HCT116 (cell line): ENCODE measurements at regions not wholly inside any gene's neighbourhood (a gene's known extent, or its start where the extent isn't known, plus 50 kb on each side); places are given as distances from the start of the nearest gene placed in this dataset.

Source experiments
- ATAC-seq: fragments of 200-7000 bp; cut with Tn5 transposase; 2 replicates; pipeline ENCODE4 v1.9.1; 2020; ENCODE audit warnings: mild to moderate bottlenecking, moderate library complexity
- BruUV-seq: library from RNA; stranded (reverse); fragments of 400-500 nt; replicated peaks from 2 replicates; lab custom pipeline; 2021; lab: Mats Ljungman, UMichigan
- CTCF ChIA-PET: fragments of 300-600 bp; sonication (Branson Sonifier 250); formaldehyde crosslinking; loops from one replicate; lab custom pipeline; 2021; ENCODE audit warnings: antibody characterized with exemption; lab: Charles Lee
- POLR2A ChIA-PET: fragments of 300-600, 350-600 bp; sonication (Branson Sonifier 250); formaldehyde crosslinking; loops from one replicate; lab custom pipeline; 2021; ENCODE audit warnings: antibody characterized with exemption; lab: Charles Lee
- RAD21 ChIA-PET, 2 experiments: fragments of 300-600 bp; sonication (Branson Sonifier 250); formaldehyde crosslinking; loops; one replicate each; lab custom pipeline; 2023; ENCODE audit warnings: low total read pairs in 2 of 2; ENCODE audit not compliant: uncharacterized antibody in 2 of 2, unreplicated experiment in 2 of 2, low non-redundant PET in 1 of 2; lab: Charles Lee
- DNase-seq: peaks from one replicate; pipeline ENCODE4 v3.0.0-alpha.2; 2010; ENCODE audit warnings: low read depth, low spot score
- H2AFZ ChIP-seq: fragments of 200-600 bp; shearing (Covaris generic), sonication (generic); 2 replicates; pipeline ENCODE4 v1.6.1; 2017; ENCODE audit warnings: low read depth, mixed run types, mixed read lengths, antibody characterized with exemption, low read length; ENCODE audit not compliant: poor library complexity, severe bottlenecking
- H3K27ac ChIP-seq: 2 replicates; pipeline ENCODE4 v1.5.1; 2012; ENCODE audit warnings: low read depth, low read length
- H3K27me3 ChIP-seq: fragments of 200-600 bp; sonication (generic); 2 replicates; pipeline ENCODE4 v1.6.1; 2016; ENCODE audit warnings: mixed run types, low read length, mixed read lengths; ENCODE audit not compliant: insufficient read depth
- H3K36me3 ChIP-seq, 2 experiments: fragments of 200-500 bp in 1 of 2; fragments of 200-600 bp in 1 of 2; sonication (Bioruptor generic) in 1 of 2; sonication (generic) in 1 of 2; 2 replicates each; pipeline versions ENCODE4 v1.5.1 to v1.6.1; 2014 to 2016; ENCODE audit warnings: low read length in 2 of 2, inconsistent platforms in 1 of 2, mixed read lengths in 1 of 2, mixed run types in 1 of 2; ENCODE audit not compliant: insufficient read depth in 2 of 2, control insufficient read depth in 1 of 2
- H3K4me1 ChIP-seq, 2 experiments: fragments of 200-600 bp in 1 of 2; sonication (generic) in 1 of 2; 2 replicates each; pipeline versions ENCODE4 v1.5.1 to v1.6.1; 2012 to 2017; ENCODE audit warnings: low read length in 2 of 2, inconsistent platforms in 1 of 2, mild to moderate bottlenecking in 1 of 2, mixed read lengths in 1 of 2, mixed run types in 1 of 2, moderate library complexity in 1 of 2; ENCODE audit not compliant: insufficient read depth in 2 of 2, control insufficient read depth in 1 of 2
- H3K4me2 ChIP-seq: fragments of 200-600 bp; sonication (generic); 2 replicates; pipeline ENCODE4 v1.6.1; 2017; ENCODE audit warnings: mixed run types, low read length, mixed read lengths
- H3K4me3 ChIP-seq, 2 experiments: fragments of 200-600 bp in 1 of 2; sonication (generic) in 1 of 2; replicated peaks in 1 of 2; 2 replicates each; pipeline ENCODE4 v1.5.1; 2011 to 2016; ENCODE audit warnings: low read length in 2 of 2, control low read depth in 1 of 2, low read depth in 1 of 2, mild to moderate bottlenecking in 1 of 2, mixed read lengths in 1 of 2, mixed run types in 1 of 2
- H3K79me2 ChIP-seq: fragments of 200-600 bp; sonication (generic); 2 replicates; pipeline ENCODE4 v1.6.1; 2017; ENCODE audit warnings: mild to moderate bottlenecking, mixed run types, low read length, moderate library complexity, mixed read lengths; ENCODE audit not compliant: insufficient read depth
- H3K9ac ChIP-seq: fragments of 200-600 bp; sonication (generic); 2 replicates; pipeline ENCODE4 v1.6.1; 2016; ENCODE audit warnings: low read length, mixed read lengths
- H3K9me2 ChIP-seq: fragments of 200-600 bp; sonication (generic), shearing (Covaris generic); 2 replicates; pipeline ENCODE4 v1.6.1; 2017; ENCODE audit warnings: mixed run types, mild to moderate bottlenecking, moderate library complexity; ENCODE audit not compliant: insufficient read depth
- H3K9me3 ChIP-seq, 2 experiments: fragments of 200-500 bp in 1 of 2; fragments of 200-600 bp in 1 of 2; sonication (Bioruptor generic) in 1 of 2; sonication (generic) in 1 of 2; 2 replicates each; pipeline ENCODE4 v1.6.1; 2014 to 2017; ENCODE audit warnings: low read length in 2 of 2, mixed read lengths in 2 of 2, inconsistent platforms in 1 of 2, low read depth in 1 of 2, mild to moderate bottlenecking in 1 of 2, mixed run types in 1 of 2, moderate library complexity in 1 of 2; ENCODE audit not compliant: control insufficient read depth in 1 of 2, insufficient read depth in 1 of 2
- H4K20me1 ChIP-seq: fragments of 200-600 bp; sonication (generic), shearing (Covaris generic); 2 replicates; pipeline ENCODE4 v1.6.1; 2017; ENCODE audit warnings: mixed run types, mild to moderate bottlenecking, moderate library complexity; ENCODE audit not compliant: insufficient read depth
- ATF3 ChIP-seq: IDR thresholded peaks from 2 replicates; pipeline ENCODE4 v1.6.1; 2012
- CBX3 ChIP-seq: IDR thresholded peaks from 2 replicates; pipeline ENCODE4 v1.6.1; 2012; ENCODE audit warnings: low read depth
- CTCF ChIP-seq, 3 experiments: fragments of 200-600 bp in 1 of 3; sonication (generic) in 1 of 3; IDR thresholded peaks in 2 of 3; conservative IDR thresholded peaks in 1 of 3; 2 replicates each; pipeline ENCODE4 v1.5.1; 2012 to 2017; ENCODE audit warnings: low read depth in 2 of 3, low read length in 2 of 3, antibody characterized with exemption in 1 of 3, borderline replicate concordance in 1 of 3, control low read depth in 1 of 3, mild to moderate bottlenecking in 1 of 3, mixed read lengths in 1 of 3, mixed run types in 1 of 3, moderate library complexity in 1 of 3; ENCODE audit not compliant: insufficient read depth in 1 of 3
- EGR1 ChIP-seq: IDR thresholded peaks from 2 replicates; pipeline ENCODE4 v1.6.1; 2012; ENCODE audit warnings: low read depth
- ELF1 ChIP-seq: IDR thresholded peaks from 2 replicates; pipeline ENCODE4 v1.6.1; 2012; ENCODE audit warnings: low read depth, borderline replicate concordance
- EZH2 ChIP-seq: fragments of 200-600 bp; sonication (generic); IDR thresholded peaks from 2 replicates; pipeline ENCODE4 v1.6.1; 2017; ENCODE audit warnings: antibody characterized with exemption, mixed run types
- EZH2phosphoT487 ChIP-seq: fragments of 200-600 bp; IDR thresholded peaks from 2 replicates; pipeline ENCODE4 v1.6.1; 2018; ENCODE audit warnings: antibody characterized with exemption, borderline replicate concordance
- FOSL1 ChIP-seq: IDR thresholded peaks from 2 replicates; pipeline ENCODE4 v1.6.1; 2012; ENCODE audit warnings: low read depth
- POLR2A ChIP-seq: IDR thresholded peaks from 2 replicates; pipeline ENCODE4 v1.7.0; 2011; ENCODE audit warnings: borderline replicate concordance; ENCODE audit not compliant: insufficient read depth, insufficient read length; ENCODE audit errors: extremely low read depth
- POLR2AphosphoS5 ChIP-seq: IDR thresholded peaks from 2 replicates; pipeline ENCODE4 v1.6.1; 2011; ENCODE audit warnings: mild to moderate bottlenecking, low read depth, low read length, moderate library complexity
- RAD21 ChIP-seq: IDR thresholded peaks from 2 replicates; pipeline ENCODE4 v1.6.1; 2012; ENCODE audit warnings: low read depth, mild to moderate bottlenecking
- SIN3A ChIP-seq: IDR thresholded peaks from 2 replicates; pipeline ENCODE4 v1.6.1; 2012; ENCODE audit warnings: low read depth
- ZBTB33 ChIP-seq: IDR thresholded peaks from 2 replicates; pipeline ENCODE4 v1.6.1; 2011; ENCODE audit warnings: mild to moderate bottlenecking, low read length, moderate library complexity; ENCODE audit not compliant: insufficient replicate concordance; ENCODE audit errors: extremely low read depth
- ZNF274 ChIP-seq: fragments of 200-500 bp; sonication (Bioruptor generic); IDR thresholded peaks from 2 replicates; pipeline ENCODE4 v1.6.1; 2014; ENCODE audit warnings: mild to moderate bottlenecking, low read depth, low read length, inconsistent platforms
- intact Hi-C: fragments of 100-400 bp; cut with micrococcal nuclease; formaldehyde crosslinking; loops from 2 replicates; pipeline ENCODE4 v1.10.0; 2022

- H3K4me3 ChIP-seq, result no peak overlapping the region
- ATAC-seq (no peak), DNase-seq (no peak)
- no peaks in the 10 kb centered on the region for H3K79me2 ChIP-seq
- ChIA-PET RAD21 (no interaction called here), POLR2A (no interaction called here), CTCF (no interaction called here)
- H3K9me2 ChIP-seq, result no peaks in the 10 kb centered on the region
- intact Hi-C loops, result no loop called here
- H3K4me1 ChIP-seq, result no peaks in the 10 kb centered on the region
- no peak for TF ChIP-seq SIN3A
- TF ChIP-seq CBX3, result no peak
- TF ChIP-seq EGR1, result no peak
- no peak for TF ChIP-seq FOSL1
- no peak for TF ChIP-seq ELF1
- TF ChIP-seq EZH2, result no peak
- TF ChIP-seq CTCF (IDR thresholded peaks at IDR 0.05 in 2 of 3, conservative IDR thresholded peaks at IDR 0.05 in 1 of 3; ENCODE audit: borderline replicate concordance in 1 of 3, insufficient read depth in 1 of 3, low read depth in 2 of 3, low read length in 2 of 3), result no peak
- TF ChIP-seq POLR2AphosphoS5, result no peak
- TF ChIP-seq ZNF274, result no peak
- no peak for TF ChIP-seq EZH2phosphoT487
- no peak for TF ChIP-seq ATF3
- no peak for TF ChIP-seq POLR2A
- no peak for TF ChIP-seq ZBTB33
- TF ChIP-seq RAD21, result no peak
- H3K4me2 ChIP-seq, result no peak overlapping the region
- BruUV-seq, result no TSS peak
- H3K27ac ChIP-seq, result no peak overlapping the region
- no peaks in the 10 kb centered on the region for H3K27me3 ChIP-seq
- peaks cover 12 to 24% of the 10 kb centered on the region in 2 experiments; a peak in 2 of 4 replicates for H3K9me3 ChIP-seq
- no peak overlapping the region for H2AFZ ChIP-seq
- H4K20me1 ChIP-seq, result no peaks in the 10 kb centered on the region
- no peak overlapping the region for H3K9ac ChIP-seq
- H3K36me3 ChIP-seq, result no peaks in the 10 kb centered on the region
Measured at GRCh38 chr1:239228451-239228850, 157.9 kb upstream of the CHRM3 start.
